Non-pigmented ciliary epithelial cell (primary cell): ENCODE measurements at regions not wholly inside any gene's neighbourhood (a gene's known extent, or its start where the extent isn't known, plus 50 kb on each side); places are given as distances from the start of the nearest gene placed in this dataset.
A peak's percentile ranks its signal among the peaks of the same experiment; 100 is the strongest.
"Not testable (repeated sequence)": the region's sequence is repeated elsewhere in the genome, so short reads cannot be mapped to it uniquely, and the experiment has no call there.

Experiments used
- DNase-seq: peaks from one replicate; pipeline ENCODE4 v3.0.0-alpha.2; 2010; ENCODE audit warnings: low read depth

DNA sequence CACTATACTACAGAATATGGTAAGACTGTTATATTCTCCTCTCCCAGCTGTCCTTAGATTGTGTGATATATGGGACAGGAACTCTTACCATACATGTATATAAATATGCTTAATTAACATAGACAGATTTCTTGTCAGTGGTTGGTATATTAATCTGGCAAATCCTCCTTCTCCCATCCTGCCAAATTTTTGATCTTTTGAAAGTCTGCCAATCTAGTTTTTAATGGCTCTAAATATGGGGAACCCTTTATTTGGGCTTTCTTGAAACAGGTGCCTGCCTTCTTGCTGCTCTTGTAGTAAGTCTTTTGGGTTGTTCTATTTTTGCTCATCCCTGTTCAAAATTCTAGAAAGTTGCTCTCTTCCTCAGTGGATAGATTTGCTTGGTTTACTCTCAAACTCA lies 63.5 kb downstream of the SPATA31D1 start:
- no peak for DNase-seq

DNA sequence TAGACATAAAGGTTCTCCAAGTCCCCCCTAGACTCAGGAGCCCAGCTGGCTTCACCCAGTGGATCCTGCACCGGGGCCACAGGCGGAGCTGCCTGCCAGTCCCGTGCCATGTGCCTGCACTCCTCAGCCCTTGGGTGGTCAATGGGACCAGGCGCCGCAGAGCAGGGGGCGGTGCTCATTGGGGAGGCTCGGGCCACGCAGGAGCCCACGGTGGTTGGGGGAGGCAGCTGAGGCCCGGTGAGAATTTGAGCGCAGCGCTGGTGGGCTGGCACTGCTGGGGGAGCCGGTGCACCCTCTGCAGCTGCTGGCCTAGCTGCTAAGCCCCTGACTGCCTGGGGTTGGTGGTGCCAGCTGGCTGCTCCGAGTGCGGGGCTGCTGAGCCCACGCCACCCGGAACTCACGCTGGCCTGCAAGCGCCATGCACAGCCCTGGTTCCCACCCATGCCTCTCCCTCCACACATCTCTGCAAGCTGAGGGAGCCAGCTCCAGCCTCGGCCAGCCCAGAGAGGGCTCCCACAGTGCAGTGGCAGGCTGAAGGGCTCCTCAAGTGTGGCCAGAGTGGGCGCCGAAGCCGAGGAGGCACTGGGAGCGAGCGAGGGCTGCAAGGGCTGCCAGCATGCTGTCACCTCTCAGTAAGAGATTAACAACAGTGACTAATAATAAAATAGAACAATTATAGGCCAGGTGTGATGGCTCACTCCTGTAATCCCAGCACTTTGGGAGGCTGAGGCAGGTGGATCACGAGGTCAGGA lies 65.9 kb downstream of the SPATA31D1 start:
- DNase-seq: no peak

DNA sequence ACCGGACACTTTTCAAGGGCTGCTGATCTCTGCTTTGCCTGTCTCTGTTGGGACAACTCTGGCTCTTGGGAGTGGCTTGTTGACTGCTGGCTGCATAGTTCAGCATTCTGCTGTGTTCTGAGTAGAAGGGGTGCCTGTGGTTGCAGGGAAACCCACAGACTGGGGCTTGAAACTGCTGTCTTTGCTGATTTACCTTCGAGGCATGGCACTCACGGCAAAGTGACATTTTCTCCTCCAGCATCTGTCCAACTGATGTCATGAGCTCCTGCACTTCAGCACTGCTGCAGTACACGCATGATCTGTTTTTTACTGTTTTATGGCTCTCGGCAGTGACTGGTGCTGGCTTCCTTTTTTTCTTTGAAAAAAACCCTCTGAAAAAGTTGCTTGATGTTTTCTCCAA lies 69.2 kb downstream of the SPATA31D1 start:
- DNase-seq: no peak

DNA sequence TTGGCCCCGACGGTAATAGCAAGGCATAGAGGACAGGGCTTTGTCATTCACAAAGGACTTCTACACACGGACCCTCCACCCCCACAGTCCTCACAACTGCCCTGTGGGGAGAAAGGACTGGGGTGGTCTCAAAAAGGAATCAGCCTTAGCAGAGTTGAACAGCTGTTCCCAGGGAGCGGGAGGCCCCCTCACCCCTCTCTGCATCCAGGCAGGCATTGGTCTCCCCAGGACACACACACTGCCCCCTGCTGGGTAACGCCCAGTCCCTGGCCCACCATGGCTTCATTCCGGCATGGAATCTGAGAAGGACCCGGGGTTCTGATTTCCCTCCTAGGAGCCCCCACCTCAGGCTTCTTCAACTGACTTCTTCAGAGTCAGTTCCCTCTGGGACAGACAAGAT lies 73.2 kb downstream of the SPATA31D1 start:
- DNase-seq: not testable (repeated sequence)

DNA sequence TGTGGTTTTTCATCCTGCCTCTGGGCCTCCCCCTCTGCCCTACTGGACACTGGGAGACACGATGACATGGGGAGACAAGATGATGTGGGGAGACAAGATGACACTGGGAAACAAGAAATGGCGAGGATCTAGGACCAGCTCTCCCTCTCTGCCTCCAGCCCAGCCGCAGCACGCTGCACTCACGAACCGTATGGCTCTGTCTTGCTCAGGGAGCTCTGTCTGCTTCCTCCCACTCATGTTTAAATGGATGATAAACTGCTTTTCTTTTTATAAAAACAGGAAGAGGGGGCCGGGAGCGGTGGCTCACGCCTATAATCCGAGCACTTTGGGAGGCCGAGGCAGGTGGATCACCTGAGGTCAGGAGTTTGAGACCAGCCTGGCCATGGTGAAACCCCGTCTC lies 73.7 kb downstream of the SPATA31D1 start:
- DNase-seq: no peak

DNA sequence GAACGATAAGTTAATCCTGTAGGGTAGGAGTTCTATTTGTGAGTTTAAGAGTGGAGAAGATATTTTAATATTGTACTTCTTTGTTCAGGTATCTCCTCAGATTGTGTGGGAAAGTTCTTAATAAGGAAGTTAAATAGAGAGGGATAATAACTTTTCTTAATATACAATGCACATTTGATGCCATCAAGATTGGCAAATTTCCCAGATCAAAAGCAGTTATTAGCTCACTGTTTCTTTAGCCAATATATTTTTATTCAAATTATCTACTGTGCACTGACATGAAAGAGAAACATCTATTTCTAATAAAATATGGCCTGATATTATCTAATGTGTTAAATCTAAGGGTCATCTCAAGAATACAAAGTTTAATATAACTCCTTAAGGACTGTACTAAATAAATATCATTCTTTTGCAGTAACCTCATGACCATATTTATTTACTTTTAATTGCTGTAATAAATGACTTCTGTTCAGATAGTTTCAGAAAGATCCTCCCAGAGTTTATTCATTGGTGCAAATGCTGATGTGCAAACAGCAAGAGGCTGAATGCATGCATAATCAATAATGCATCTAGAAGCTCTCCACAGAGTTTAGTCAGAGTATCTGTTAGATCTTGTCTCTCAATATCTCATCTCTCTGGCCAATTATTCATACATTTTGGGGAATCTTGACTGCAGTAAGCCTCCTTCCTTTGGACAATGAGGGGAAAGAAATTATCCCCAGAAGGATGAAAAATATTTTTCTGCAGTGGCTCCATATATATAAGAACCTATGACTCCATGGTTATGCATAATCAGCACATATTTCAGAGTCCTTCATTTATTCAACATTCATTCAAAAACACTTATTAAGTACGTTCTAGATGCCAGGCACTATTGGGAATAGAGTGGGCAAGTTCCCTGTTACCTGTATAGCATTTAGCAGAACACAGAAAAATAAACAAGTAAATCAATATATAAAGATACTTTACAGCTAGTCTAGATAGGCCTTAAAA lies 85.3 kb downstream of the SPATA31D1 start:
- no peak for DNase-seq

DNA sequence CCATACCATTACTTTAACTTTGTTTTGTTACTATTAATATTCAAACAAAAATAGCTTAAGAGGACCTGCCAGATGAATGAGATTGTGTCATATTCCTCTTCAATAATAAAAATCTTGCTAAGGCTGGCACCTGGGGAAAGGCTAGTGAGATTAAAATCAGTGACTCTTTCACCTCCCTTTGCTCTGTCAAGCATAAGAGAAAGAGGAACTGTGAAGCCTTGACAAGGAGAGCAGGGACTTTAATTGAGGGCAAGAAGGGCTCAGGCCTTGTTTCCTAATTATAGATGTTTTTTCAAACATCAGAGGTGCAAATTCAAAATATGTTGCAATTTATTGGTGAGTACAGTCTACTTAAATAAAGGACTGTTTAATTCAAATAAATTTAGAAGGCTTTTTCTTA lies 91.7 kb downstream of the SPATA31D1 start:
- DNase-seq: no peak

DNA sequence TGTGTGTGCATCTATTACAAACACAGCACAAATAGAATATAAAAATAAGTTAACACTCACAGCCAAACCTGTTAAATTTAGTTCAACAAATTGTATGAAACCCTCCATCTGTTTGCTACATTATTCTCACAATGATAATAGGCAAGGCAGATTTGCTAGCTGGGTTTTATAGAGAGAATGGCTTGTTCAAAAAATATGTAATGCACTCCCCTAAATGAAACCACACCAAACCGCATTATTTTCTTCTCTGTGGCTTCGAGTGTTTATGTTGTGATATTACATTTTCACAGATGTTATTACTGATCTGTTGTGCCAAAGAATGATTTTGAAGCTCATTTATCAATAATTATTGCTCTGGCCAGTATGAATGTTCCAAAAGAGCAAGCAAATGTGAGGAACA lies 92.9 kb downstream of the SPATA31D1 start:
- DNase-seq: no peak

DNA sequence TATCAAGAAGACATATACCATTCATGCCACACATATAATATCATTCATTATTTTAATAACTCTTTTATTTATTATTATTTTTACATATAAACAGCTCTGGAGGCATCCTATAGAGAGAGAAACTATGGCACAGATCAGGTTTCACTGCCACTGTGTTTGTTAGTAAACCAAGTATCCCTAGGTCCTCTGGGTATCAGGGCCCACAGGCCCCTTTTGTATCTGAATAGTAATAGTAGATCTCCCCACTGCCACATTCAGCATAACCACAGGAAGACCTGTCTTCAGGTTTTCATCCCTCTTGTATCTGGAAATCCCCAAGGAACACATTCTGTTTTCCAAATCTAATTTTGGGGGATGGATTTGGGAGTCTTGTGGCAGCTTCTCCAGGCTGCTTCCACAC lies 94.0 kb downstream of the SPATA31D1 start:
- DNase-seq: no peak

DNA sequence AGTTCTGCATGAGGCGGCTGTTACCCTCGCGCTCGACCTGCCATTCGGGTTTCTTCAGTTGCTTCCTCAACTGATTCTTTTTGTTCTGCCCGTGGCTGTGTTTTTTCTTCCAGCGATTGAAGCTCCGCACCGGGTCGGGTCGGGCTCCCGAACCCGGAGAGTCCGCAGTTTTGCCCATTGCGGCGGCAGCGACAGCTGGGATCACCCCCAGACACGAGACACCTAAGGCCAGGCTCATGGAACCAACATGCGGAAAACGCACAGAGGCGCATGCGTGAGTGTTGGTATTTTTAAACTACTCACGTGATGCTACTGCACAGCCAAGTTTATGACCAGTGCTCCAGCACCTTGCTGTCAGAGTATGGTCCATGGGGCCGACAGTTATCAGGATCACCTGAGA lies 100.0 kb downstream of the SPATA31D1 start:
- no peak for DNase-seq

DNA sequence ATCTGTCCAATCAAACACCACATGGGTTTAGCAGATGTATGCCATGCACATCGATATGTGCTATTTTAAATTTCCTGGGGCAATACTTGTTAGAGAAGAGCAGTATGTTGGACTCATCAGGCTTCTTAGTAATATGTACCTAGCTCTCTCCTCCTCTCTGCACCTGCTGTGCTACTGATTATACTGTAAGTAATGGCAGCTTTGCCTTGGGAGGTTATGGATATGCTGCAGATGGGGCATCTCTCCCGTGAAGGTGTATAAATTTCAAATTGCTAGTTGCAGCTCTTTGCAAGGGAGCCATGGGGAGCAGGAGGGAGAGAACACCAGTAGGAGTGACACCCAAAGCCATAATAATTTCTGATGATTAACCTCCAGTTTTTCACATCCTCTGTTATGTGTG lies 101.5 kb downstream of the SPATA31D1 start:
- DNase-seq: no peak

DNA sequence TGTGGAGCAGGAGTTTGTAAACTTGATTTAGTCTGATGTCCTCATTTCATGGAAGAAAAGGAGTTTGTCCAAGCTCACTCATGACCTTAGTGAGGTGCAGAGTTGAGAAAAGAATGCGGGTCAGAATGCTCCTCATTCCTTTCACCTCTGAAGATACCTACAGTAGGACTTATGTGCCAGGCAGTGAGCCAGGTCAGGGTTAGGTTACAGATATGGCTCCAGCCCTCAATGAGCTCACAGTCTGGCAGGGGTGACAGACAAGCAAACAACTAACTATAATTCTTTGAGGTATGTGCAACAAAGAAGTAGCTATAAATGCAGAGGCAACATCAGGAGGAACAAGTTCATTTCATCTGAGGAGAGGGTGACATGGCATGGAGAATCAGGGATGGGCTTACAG lies 102.5 kb downstream of the SPATA31D1 start:
- DNase-seq: no peak

DNA sequence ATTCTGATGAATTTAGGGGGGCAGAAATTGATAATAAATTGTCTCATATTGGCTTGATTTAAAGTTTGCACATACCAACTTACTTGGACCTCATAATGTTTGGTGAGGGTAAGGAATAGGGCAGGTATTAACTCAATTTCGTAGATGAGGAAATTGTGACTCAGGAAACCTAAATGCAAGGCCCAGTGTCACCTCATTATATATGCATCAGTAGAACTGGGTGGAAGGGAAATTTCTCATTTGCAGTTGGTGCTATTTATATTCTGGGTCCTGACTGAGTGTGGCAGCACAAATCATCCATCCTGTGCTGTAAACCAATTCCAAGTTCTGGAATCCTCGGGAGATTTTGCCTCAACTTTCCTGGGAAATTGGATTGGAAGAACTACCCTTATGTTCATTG lies 103.0 kb downstream of the SPATA31D1 start:
- no peak for DNase-seq

DNA sequence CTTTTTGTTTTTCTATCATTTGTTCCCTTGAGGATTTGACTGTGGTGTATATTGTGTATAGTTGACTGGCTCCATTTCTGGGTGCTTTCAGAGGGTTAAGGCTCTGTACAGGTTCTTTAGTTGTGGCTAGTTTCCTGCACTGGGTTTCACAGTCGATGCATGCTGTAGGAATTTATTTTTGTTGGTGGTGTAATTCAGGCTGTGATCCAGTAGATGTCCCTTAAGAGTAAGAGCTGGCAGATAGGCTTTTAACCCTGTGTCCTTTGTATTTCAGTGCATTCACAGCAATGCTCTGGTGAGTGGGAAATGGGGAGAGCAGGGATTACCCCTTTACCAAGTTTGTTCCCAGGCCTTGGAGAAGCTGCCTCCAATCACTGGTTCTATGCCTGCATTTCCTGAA lies 112.9 kb downstream of the SPATA31D1 start:
- no peak for DNase-seq

DNA sequence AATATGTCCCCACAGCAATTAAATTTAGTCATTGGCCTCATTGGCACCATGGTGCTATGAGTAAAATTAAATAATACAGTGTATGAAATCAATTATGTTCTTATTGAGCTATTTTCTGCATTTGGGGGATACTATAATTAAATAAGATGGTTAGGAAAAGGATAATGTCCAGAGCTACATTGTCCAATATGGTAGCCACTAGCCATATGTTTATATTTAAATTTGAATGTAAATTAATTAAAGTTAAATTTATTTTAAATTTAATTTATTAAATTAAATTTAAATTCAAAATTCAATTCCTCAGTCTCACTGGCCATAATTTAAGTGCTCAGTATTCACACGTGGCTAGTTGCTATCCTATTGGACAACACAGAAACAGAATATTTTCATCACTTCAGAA lies 115.7 kb downstream of the SPATA31D1 start:
- DNase-seq: no peak

DNA sequence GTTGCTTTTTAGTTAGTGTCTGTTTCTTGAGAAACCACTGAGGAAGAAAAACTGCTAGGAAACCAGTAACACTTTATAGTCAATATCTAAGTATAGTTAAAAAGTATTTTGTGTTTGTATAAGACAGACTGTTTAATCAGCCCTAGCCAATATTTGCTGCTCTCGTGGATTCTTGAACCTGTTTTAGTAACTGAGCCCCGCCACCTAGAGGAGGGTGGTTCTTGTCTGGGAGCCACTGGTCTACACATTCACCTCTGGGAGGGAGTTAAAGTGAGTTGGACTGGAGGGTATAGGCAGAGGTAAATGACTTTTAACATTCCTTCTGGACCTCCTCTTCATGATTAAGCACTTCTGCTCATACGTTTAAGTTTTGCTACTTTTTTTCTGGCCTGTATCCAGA lies 117.2 kb downstream of the SPATA31D1 start:
- no peak for DNase-seq

DNA sequence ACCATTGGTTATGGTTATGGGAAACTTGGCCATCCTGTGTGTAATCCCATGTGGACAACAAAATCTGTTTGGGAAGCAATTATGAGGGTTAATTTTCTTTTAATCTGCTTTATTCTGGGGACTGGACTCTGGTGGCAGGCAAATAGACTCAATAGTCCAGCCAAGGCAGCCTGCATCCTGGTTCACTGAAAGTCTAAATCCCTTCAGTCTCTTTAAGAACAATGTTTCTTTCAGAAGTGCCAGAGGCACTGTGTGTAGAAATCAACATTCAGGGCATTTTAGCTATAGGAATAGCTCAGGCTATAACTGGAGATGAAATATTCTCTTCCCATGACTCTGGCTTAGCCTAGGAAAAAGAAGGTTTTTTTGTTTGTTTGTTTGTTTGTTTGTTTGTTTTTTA lies 118.0 kb downstream of the SPATA31D1 start:
- DNase-seq: no peak

DNA sequence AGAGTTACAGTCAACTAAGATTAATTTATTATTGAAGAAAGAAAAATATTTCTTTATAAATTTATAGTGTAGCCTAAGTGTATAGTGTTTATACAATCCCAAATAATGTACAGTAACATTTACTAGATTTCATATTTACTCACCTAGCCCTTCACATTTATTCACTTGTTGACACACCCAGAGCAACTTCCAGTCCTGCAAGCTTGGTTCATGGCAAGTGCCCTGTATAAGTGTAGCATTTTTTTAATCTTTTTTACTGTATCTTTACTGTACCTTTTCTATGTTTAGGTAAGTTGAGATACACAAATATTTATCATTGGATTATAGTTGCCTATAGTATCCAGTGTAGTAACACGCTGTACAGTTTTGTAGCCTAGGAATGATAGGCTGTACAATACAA lies 119.9 kb downstream of the SPATA31D1 start:
- no peak for DNase-seq

DNA sequence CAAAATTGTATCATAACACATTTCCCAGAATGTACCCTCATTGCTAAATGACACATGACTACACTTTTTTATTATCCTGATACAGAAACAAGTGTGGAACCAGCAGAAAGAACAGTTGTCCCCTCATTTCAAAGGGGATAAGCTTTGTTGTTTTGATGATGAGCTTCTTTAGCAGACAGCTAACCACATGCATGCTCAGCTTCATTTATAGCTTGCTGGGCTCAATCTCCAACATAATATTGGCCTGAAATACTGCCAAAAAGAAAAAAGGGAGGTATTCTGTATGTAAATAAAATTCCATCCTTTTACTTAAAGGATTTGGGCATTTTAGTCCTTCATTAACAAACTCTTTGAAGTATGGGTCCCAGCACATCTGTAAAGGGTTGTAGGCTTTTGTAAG lies 120.4 kb downstream of the SPATA31D1 start:
- no peak for DNase-seq

DNA sequence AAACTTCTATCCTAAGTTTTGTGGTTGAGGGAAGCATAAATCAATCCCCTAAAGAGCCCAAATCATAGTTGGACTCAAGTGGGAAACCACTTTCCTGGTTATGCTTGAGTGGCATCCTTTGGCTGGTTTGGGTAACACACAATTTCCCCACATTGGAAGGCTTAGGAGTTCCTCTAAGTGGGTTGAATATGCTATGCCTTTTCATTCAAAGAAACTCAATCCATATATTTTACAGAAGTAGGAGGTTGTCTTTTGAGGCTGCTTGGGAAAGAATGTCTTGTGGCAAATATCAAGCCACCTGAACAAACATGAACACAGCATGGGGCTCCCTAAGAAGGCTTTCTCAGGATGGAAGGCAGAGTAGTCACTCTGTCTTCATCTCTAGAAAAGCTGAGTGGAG lies 121.1 kb downstream of the SPATA31D1 start:
- peak; percentile 60 for DNase-seq

DNA sequence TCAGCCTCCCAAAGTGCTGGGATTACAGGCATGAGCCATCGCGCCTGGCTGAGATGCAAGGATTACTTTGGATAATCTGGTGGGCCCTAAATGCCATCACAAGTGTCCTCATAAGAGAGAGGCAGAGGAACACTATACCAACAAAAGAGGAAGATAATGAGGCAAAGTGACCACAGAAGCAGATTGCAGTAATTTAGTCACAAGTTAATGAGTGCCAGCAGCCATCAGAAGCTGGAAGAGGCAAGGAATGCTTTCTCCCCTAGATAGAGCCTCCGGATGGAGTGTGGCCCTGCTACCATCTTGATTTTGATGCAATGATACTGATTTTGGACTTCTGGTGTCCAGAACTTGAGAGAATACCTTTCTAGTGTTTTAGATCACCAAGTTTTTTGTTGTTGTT lies 122.3 kb downstream of the SPATA31D1 start:
- no peak for DNase-seq

DNA sequence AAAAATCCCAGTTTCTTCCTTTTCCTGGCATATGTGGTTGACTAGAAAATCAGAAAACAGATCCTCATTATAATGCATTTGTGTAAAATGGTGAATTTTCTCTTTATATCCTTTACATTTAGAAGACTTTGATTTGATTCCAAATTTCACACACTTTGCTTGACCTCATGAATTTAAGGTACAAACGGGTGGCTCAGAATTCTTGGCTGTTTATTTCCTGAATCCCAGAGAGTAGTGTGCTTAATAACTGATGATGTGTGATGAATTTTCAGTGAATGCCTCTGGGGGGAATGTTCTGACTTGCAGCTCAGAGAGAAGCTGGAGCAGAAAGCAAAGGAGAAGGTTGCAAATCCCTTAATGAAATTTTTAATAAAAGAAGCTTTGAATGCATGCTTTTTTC lies 126.8 kb downstream of the SPATA31D1 start:
- no peak for DNase-seq

DNA sequence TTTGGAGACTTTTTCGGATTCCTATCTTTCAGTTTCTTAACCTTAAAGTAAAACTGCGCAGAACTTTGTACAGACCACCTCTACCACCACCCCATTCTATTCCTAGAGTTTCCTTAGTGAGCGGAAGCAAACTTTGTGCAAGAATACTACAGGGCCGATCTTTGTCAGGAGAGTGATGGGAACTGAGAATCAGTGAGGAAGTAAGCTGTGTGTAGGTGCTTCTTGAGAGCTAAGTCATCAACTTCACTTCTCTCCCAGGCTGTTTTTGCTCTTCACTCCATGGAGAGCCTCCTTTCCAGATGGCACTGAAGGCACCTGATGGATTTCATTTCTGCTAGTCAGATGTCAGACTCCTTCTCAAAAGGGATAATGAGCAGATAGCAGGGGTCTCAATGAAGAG lies 127.3 kb downstream of the SPATA31D1 start:
- DNase-seq: no peak
